Keratinocyte (primary cell): ENCODE measurements at regions not wholly inside any gene's neighbourhood (a gene's known extent, or its start where the extent isn't known, plus 50 kb on each side); places are given as distances from the start of the nearest gene placed in this dataset.

Experiments
- DNase-seq: peaks from one replicate; pipeline ENCODE4 v3.0.0-alpha.2; 2011; ENCODE audit warnings: low read depth, missing footprints, low spot score
- FAIRE-seq: peaks from 2 replicates; lab custom pipeline; 2011; peaks lifted over from hg19 to GRCh38; lab: Jason Lieb, UNC
- H2AFZ ChIP-seq: 2 replicates; pipeline ENCODE4 v1.6.0; 2012; ENCODE audit warnings: low read length, control low read depth, inconsistent platforms; ENCODE audit not compliant: control insufficient read depth
- H3K27ac ChIP-seq: 2 replicates; pipeline ENCODE4 v1.5.1; 2011; ENCODE audit warnings: low read length; ENCODE audit not compliant: control insufficient read depth, insufficient read depth
- H3K27me3 ChIP-seq: 3 replicates; pipeline ENCODE4 v1.6.0; 2011; ENCODE audit warnings: low read length; ENCODE audit not compliant: control insufficient read depth, insufficient read depth; ENCODE audit errors: extremely low read depth
- H3K36me3 ChIP-seq, 2 experiments: 2 replicates in 1 of 2; 3 replicates in 1 of 2; pipeline ENCODE4 v1.5.1; 2011; ENCODE audit warnings: low read length in 2 of 2, mild to moderate bottlenecking in 1 of 2; ENCODE audit not compliant: control insufficient read depth in 2 of 2, insufficient read depth in 2 of 2; ENCODE audit errors: extremely low read depth in 1 of 2
- H3K4me1 ChIP-seq: 3 replicates; pipeline ENCODE4 v1.5.1; 2011; ENCODE audit warnings: low read length; ENCODE audit not compliant: control insufficient read depth, insufficient read depth; ENCODE audit errors: extremely low read depth
- H3K4me2 ChIP-seq: 3 replicates; pipeline ENCODE4 v1.6.0; 2011; ENCODE audit warnings: low read depth, low read length; ENCODE audit not compliant: control insufficient read depth, insufficient read depth; ENCODE audit errors: extremely low read depth
- H3K4me3 ChIP-seq, 3 experiments: fragments of 200-600 bp in 1 of 3; sonication (generic) in 1 of 3; 2 replicates in 2 of 3; 3 replicates in 1 of 3; pipeline ENCODE4 v1.5.1; 2011 to 2016; ENCODE audit warnings: low read length in 3 of 3, mild to moderate bottlenecking in 3 of 3, control low read depth in 2 of 3, inconsistent platforms in 1 of 3, low read depth in 1 of 3, mixed read lengths in 1 of 3, mixed run types in 1 of 3, moderate library complexity in 1 of 3; ENCODE audit not compliant: control insufficient read depth in 2 of 3, insufficient read depth in 2 of 3; ENCODE audit errors: extremely low read depth in 1 of 3
- H3K79me2 ChIP-seq: 2 replicates; pipeline ENCODE4 v1.6.0; 2012; ENCODE audit warnings: low read length; ENCODE audit not compliant: control insufficient read depth, insufficient read depth
- H3K9ac ChIP-seq: 3 replicates; pipeline ENCODE4 v1.6.0; 2011; ENCODE audit warnings: low read length; ENCODE audit not compliant: control insufficient read depth, insufficient read depth; ENCODE audit errors: extremely low read depth
- H3K9me1 ChIP-seq: 3 replicates; pipeline ENCODE4 v1.6.0; 2011; ENCODE audit warnings: low read length; ENCODE audit not compliant: control insufficient read depth, insufficient read depth; ENCODE audit errors: extremely low read depth
- H3K9me3 ChIP-seq: 2 replicates; pipeline ENCODE4 v1.5.1; 2012; ENCODE audit warnings: low read depth, low read length; ENCODE audit not compliant: control insufficient read depth
- H4K20me1 ChIP-seq: 3 replicates; pipeline ENCODE4 v1.6.0; 2011; ENCODE audit warnings: low read length; ENCODE audit not compliant: control insufficient read depth, insufficient read depth; ENCODE audit errors: extremely low read depth
- CTCF ChIP-seq, 3 experiments: IDR thresholded peaks in 1 of 3; conservative IDR thresholded peaks in 1 of 3; optimal IDR thresholded peaks in 1 of 3; 2 replicates in 2 of 3; 3 replicates in 1 of 3; pipeline versions ENCODE3 to v1.5.1; 2011; ENCODE audit warnings: low read length in 3 of 3, mild to moderate bottlenecking in 3 of 3, moderate library complexity in 2 of 3, control low read depth in 1 of 3, inconsistent platforms in 1 of 3; ENCODE audit not compliant: insufficient read depth in 2 of 3; ENCODE audit errors: extremely low read depth in 1 of 3
- EZH2 ChIP-seq: IDR thresholded peaks from one replicate; pipeline ENCODE4 v1.6.1; 2012; ENCODE audit warnings: inconsistent platforms, mild to moderate bottlenecking, low read length, moderate library complexity
- dilution Hi-C: fragments of 300-500 bp; cut with MboI; formaldehyde crosslinking; loops from one replicate; pipeline ENCODE4 v1.7.0; 2020; ENCODE audit warnings: low sequenced_read_pairs; ENCODE audit not compliant: extremely low pct_ligation_motif_present

GRCh38 chr20:55406891-55407290, 598.4 kb downstream of the CBLN4 start:
- TF ChIP-seq CTCF (optimal IDR thresholded peaks at IDR 0.05 in 1 of 3, IDR thresholded peaks at IDR 0.05 in 1 of 3, conservative IDR thresholded peaks at IDR 0.05 in 1 of 3; ENCODE audit: extremely low read depth in 1 of 3, insufficient read depth in 2 of 3, low read length in 3 of 3) (no peak), EZH2 (no peak)
- FAIRE-seq, result no peak
- no peak overlapping the region for H3K4me2 ChIP-seq
- H3K36me3 ChIP-seq, result no peaks in the 10 kb centered on the region
- H3K9ac ChIP-seq, result no peak overlapping the region
- no peak overlapping the region for H3K27ac ChIP-seq
- no peak for DNase-seq
- no peaks in the 10 kb centered on the region for H3K9me3 ChIP-seq
- no peaks in the 10 kb centered on the region for H3K79me2 ChIP-seq
- no peaks in the 10 kb centered on the region for H4K20me1 ChIP-seq
- no peak overlapping the region for H3K4me3 ChIP-seq
- H2AFZ ChIP-seq, result no peak overlapping the region
- no peaks in the 10 kb centered on the region for H3K4me1 ChIP-seq
- H3K27me3 ChIP-seq, result no peaks in the 10 kb centered on the region
- H3K9me1 ChIP-seq, result no peaks in the 10 kb centered on the region
- dilution Hi-C loops, result no loop called here

- TF ChIP-seq CTCF (optimal IDR thresholded peaks at IDR 0.05 in 1 of 3, IDR thresholded peaks at IDR 0.05 in 1 of 3, conservative IDR thresholded peaks at IDR 0.05 in 1 of 3; ENCODE audit: extremely low read depth in 1 of 3, insufficient read depth in 2 of 3, low read length in 3 of 3) (no peak), EZH2 (no peak)
- DNase-seq (no peak), FAIRE-seq (peak; percentile 5)
- Histone ChIP-seq H3K4me1 (no peaks in the 10 kb centered on the region), H3K9me3 (no peaks in the 10 kb centered on the region), H3K4me3 (no peak overlapping the region), H3K36me3 (no peaks in the 10 kb centered on the region), H3K9me1 (no peaks in the 10 kb centered on the region), H3K9ac (no peak overlapping the region), H4K20me1 (no peaks in the 10 kb centered on the region), H3K79me2 (no peaks in the 10 kb centered on the region), H3K4me2 (no peak overlapping the region), H2AFZ (no peak overlapping the region), H3K27me3 (no peaks in the 10 kb centered on the region), H3K27ac (no peak overlapping the region)
- dilution Hi-C loops, result no loop called here
These were observed 610.7 kb downstream of the CBLN4 start for GRCh38 chr20:55394592-55394991.
